GM12878 (cell line): ENCODE measurements at regions not wholly inside any gene's neighbourhood (a gene's known extent, or its start where the extent isn't known, plus 50 kb on each side); places are given as distances from the start of the nearest gene placed in this dataset.

Experiments
- ATAC-seq: fragments of 200-7000 bp; cut with Tn5 transposase; 3 replicates; pipeline ENCODE4 v1.9.1; 2020; ENCODE audit warnings: mild to moderate bottlenecking, moderate library complexity
- BruUV-seq: library from RNA; stranded (reverse); fragments of 400-500 nt; replicated peaks from 2 replicates; lab custom pipeline; 2021; lab: Mats Ljungman, UMichigan
- CTCF ChIA-PET: fragments of 300-600 bp; sonication (Branson Sonifier 250); formaldehyde crosslinking; extraction: SDS; loops from one replicate; lab custom pipeline; 2021; ENCODE audit warnings: inconsistent platforms; lab: Yijun Ruan, JAX
- POLR2A ChIA-PET: fragments of 350-600 bp; formaldehyde crosslinking; extraction: SDS; loops from one replicate; lab custom pipeline; 2021; ENCODE audit warnings: inconsistent platforms; lab: Charles Lee
- RAD21 ChIA-PET: fragments of 300-600 bp; sonication (Branson Sonifier 250); formaldehyde crosslinking; loops from one replicate; lab custom pipeline; 2023; ENCODE audit warnings: antibody characterized with exemption; ENCODE audit not compliant: unreplicated experiment; lab: Charles Lee
- SMC1A ChIA-PET: fragments of 300-600 bp; sonication (Branson Sonifier 250); formaldehyde crosslinking; loops from one replicate; lab custom pipeline; 2023; ENCODE audit not compliant: unreplicated experiment, uncharacterized antibody; lab: Charles Lee
- DNase-seq: peaks from one replicate; pipeline ENCODE4 v3.0.0-alpha.2; 2011; ENCODE audit warnings: low read depth, low spot score
- FAIRE-seq: peaks from 3 replicates; lab custom pipeline; 2011; peaks lifted over from hg19 to GRCh38; lab: Jason Lieb, UNC
- H2AFZ ChIP-seq: 2 replicates; pipeline ENCODE4 v1.6.0; 2011; ENCODE audit warnings: low read depth, low read length, control low read depth; ENCODE audit not compliant: control insufficient read depth
- H3K27ac ChIP-seq: 2 replicates; pipeline ENCODE4 v1.5.1; 2011; ENCODE audit warnings: control low read depth; ENCODE audit not compliant: control insufficient read depth, insufficient read depth
- H3K27me3 ChIP-seq, 2 experiments: replicated peaks in 1 of 2; 2 replicates each; pipeline versions ENCODE4 v1.6.0 to v1.6.1; 2011; ENCODE audit warnings: low read length in 1 of 2; ENCODE audit not compliant: control insufficient read depth in 2 of 2, insufficient read depth in 2 of 2
- H3K36me3 ChIP-seq, 2 experiments: 2 replicates each; pipeline ENCODE4 v1.5.1; 2011; ENCODE audit warnings: low read length in 1 of 2; ENCODE audit not compliant: control insufficient read depth in 2 of 2, insufficient read depth in 2 of 2
- H3K4me1 ChIP-seq: 2 replicates; pipeline ENCODE4 v1.6.1; 2011; ENCODE audit warnings: mild to moderate bottlenecking, low read length, moderate library complexity, mixed read lengths; ENCODE audit not compliant: control insufficient read depth, insufficient read depth
- H3K4me2 ChIP-seq: 2 replicates; pipeline ENCODE4 v1.6.0; 2011; ENCODE audit warnings: control low read depth; ENCODE audit not compliant: control insufficient read depth, insufficient read depth
- H3K4me3 ChIP-seq: fragments of 200-600 bp; sonication (generic); 2 replicates; pipeline ENCODE4 v1.5.1; 2016
- H3K79me2 ChIP-seq: 2 replicates; pipeline ENCODE4 v1.6.0; 2011; ENCODE audit warnings: low read length; ENCODE audit not compliant: control insufficient read depth, insufficient read depth
- H3K9ac ChIP-seq: 2 replicates; pipeline ENCODE4 v1.8.0; 2011; ENCODE audit warnings: low read length, control low read depth, mixed read lengths; ENCODE audit not compliant: control insufficient read depth, insufficient read depth
- H3K9me3 ChIP-seq: replicated peaks from 3 replicates; pipeline ENCODE4 v1.5.1; 2011; ENCODE audit warnings: mild to moderate bottlenecking, low read length; ENCODE audit not compliant: control insufficient read depth, insufficient read depth
- H4K20me1 ChIP-seq: 2 replicates; pipeline ENCODE4 v1.6.0; 2011; ENCODE audit not compliant: control insufficient read depth, insufficient read depth
- ATF7 ChIP-seq: fragments of 450-650 bp; IDR thresholded peaks from 2 replicates; pipeline ENCODE4 v1.6.1; 2016; ENCODE audit warnings: low read depth, mild to moderate bottlenecking
- BRCA1 ChIP-seq: IDR thresholded peaks from 2 replicates; pipeline ENCODE4 v1.6.1; 2011; ENCODE audit warnings: low read depth, low read length, improper control_type of control experiment
- CHD2 ChIP-seq: IDR thresholded peaks from 2 replicates; pipeline ENCODE4 v1.6.1; 2011; ENCODE audit warnings: low read depth, low read length, improper control_type of control experiment, borderline replicate concordance
- CREM ChIP-seq: IDR thresholded peaks from 2 replicates; pipeline ENCODE4 v1.6.1; 2014; ENCODE audit warnings: antibody characterized with exemption, low read depth
- DPF2 ChIP-seq: fragments of 450-650 bp; IDR thresholded peaks from 2 replicates; pipeline ENCODE4 v1.6.1; 2017; ENCODE audit warnings: mild to moderate bottlenecking
- EGR1 ChIP-seq, 2 experiments: IDR thresholded peaks; 1 replicate in 1 of 2; 2 replicates in 1 of 2; pipeline ENCODE4 v1.6.1; 2011 to 2012; ENCODE audit warnings: low read depth in 2 of 2, low read length in 2 of 2, borderline replicate concordance in 1 of 2, mild to moderate bottlenecking in 1 of 2, moderate library complexity in 1 of 2
- HCFC1 ChIP-seq: fragments of 150-350 bp; IDR thresholded peaks from 2 replicates; pipeline ENCODE4 v1.6.1; 2014; ENCODE audit warnings: low read length
- HDGF ChIP-seq: fragments of 450-650 bp; IDR thresholded peaks from 2 replicates; pipeline ENCODE4 v1.6.1; 2016; ENCODE audit warnings: antibody characterized with exemption
- IRF4 ChIP-seq: IDR thresholded peaks from 2 replicates; pipeline ENCODE4 v1.6.1; 2011; ENCODE audit warnings: low read depth, low read length
- KDM1A ChIP-seq: fragments of 200-600 bp; sonication (generic); IDR thresholded peaks from 2 replicates; pipeline ENCODE4 v1.6.1; 2016; ENCODE audit warnings: borderline replicate concordance
- LARP7 ChIP-seq: fragments of 450-650 bp; IDR thresholded peaks from 2 replicates; pipeline ENCODE4 v1.6.1; 2017; ENCODE audit warnings: mild to moderate bottlenecking
- POLR2AphosphoS2 ChIP-seq: IDR thresholded peaks from 2 replicates; pipeline ENCODE4 v1.6.1; 2011; ENCODE audit warnings: low read depth, mild to moderate bottlenecking, low read length, improper control_type of control experiment, moderate library complexity
- RAD21 ChIP-seq: IDR thresholded peaks from 2 replicates; pipeline ENCODE4 v1.6.1; 2011; ENCODE audit warnings: mild to moderate bottlenecking, low read depth, low read length, moderate library complexity; ENCODE audit not compliant: insufficient read depth
- SMARCA5 ChIP-seq: fragments of 450-650 bp; IDR thresholded peaks from 2 replicates; pipeline ENCODE4 v1.6.1; 2017; ENCODE audit warnings: mild to moderate bottlenecking
- SUPT20H ChIP-seq: IDR thresholded peaks from 2 replicates; pipeline ENCODE4 v1.6.1; 2011; ENCODE audit warnings: low read depth, mild to moderate bottlenecking, low read length, moderate library complexity, borderline replicate concordance; ENCODE audit not compliant: control insufficient read depth
- TARDBP ChIP-seq: IDR thresholded peaks from 2 replicates; pipeline ENCODE4 v1.6.1; 2016; ENCODE audit warnings: borderline replicate concordance
- ZNF217 ChIP-seq: fragments of 450-650 bp; IDR thresholded peaks from 2 replicates; pipeline ENCODE4 v1.6.1; 2017; ENCODE audit warnings: antibody characterized with exemption, mild to moderate bottlenecking
- ZNF24 ChIP-seq: fragments of 450-650 bp; IDR thresholded peaks from 2 replicates; pipeline ENCODE4 v1.6.1; 2017; ENCODE audit warnings: antibody characterized with exemption, mild to moderate bottlenecking
- WGBS: methylation state at CpG from one replicate; pipeline ENCODE4 v1.1.6; 2016; ENCODE audit warnings: low lambda C conversion rate; ENCODE audit not compliant: insufficient replicate concordance, insufficient coverage; ENCODE audit errors: missing lambda C conversion rate; 5-methylcytosine and 5-hydroxymethylcytosine counted together
- in situ Hi-C: fragments of 300-500 bp; cut with MboI; formaldehyde crosslinking; loops from 9 replicates; pipeline ENCODE4 v1.14.3; 2018; ENCODE audit warnings: mixed read lengths
- intact Hi-C: fragments of 100-400 bp; cut with micrococcal nuclease; formaldehyde crosslinking; loops from one replicate; pipeline ENCODE4 v1.14.2; 2022; ENCODE audit not compliant: unreplicated experiment
- TF ChIP-seq, protein P1 (sequence below): fragments of 450-650 bp; formaldehyde crosslinking; IDR thresholded peaks from 2 replicates; pipeline ENCODE4 v1.4.0; 2022; ENCODE audit warnings: mild to moderate bottlenecking, moderate library complexity

DNA sequence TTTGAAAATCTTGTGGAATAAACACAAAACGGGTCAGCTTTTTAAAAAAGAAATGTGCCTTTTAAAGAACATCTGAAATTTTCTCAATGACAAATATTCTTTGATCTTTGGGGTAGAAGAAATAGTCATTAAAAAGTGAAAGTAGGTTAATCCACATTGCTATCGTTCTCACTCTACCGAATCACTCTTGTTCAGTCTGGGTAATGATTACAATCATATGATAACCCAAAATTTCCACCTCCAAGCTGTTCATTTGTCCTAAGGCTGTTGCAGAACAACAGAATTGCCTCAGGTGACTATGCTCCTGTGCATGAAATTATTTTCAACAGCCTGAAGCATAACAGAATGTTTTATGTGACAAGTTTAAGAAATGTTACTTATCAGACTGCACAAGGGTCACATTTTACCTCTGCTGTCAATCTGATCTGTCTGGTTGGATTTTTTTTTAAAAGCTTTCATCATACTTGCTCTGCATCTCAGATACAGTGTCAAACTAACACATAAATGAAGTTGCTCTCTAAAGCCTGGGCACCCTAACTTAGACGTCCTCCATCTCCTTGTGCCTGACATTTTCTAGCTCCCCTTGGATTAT lies 227.3 kb downstream of the LURAP1L start (continued):
- TF ChIP-seq SUPT20H, result no peak
- no peak for TF ChIP-seq ZNF24
- TF ChIP-seq, all 136 proteins: peak for 0

DNA sequence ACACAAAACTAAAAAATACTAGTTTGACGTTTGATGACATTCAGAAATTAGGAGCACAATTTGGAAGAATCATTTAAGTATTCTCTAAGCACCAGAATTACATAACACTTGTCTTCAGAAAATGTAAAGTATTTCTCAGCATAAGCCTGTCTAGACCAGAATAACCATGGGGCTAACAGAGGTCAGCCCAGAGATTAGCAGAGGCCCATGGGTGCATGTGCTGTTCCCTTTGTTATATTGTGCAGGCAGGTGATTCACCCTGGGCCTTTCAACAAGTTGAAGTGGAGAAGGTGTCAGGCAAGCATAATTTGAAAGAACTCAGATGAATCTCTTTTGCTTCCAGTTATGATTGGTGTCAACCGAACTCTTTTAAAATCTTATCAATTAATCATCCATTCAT lies 227.9 kb downstream of the LURAP1L start:
- H3K4me2 ChIP-seq, result no peak overlapping the region
- H2AFZ ChIP-seq, result no peak overlapping the region
- 15% methylated on average over 2 of the region's 2 CpGs for WGBS
- TF ChIP-seq CREM (no peak), DPF2 (no peak), LARP7 (no peak), SMARCA5 (no peak), CHD2 (no peak), KDM1A (no peak), EGR1 (IDR thresholded peaks at IDR 0.05; ENCODE audit: borderline replicate concordance in 1 of 2, low read depth in 2 of 2, low read length in 2 of 2) (no peak), BRCA1 (no peak), HDGF (no peak), ATF7 (no peak), RAD21 (no peak), IRF4 (no peak), POLR2AphosphoS2 (no peak), ZNF217 (no peak), TARDBP (no peak), SUPT20H (no peak), HCFC1 (no peak)
- TF ChIP-seq, protein P1, sequence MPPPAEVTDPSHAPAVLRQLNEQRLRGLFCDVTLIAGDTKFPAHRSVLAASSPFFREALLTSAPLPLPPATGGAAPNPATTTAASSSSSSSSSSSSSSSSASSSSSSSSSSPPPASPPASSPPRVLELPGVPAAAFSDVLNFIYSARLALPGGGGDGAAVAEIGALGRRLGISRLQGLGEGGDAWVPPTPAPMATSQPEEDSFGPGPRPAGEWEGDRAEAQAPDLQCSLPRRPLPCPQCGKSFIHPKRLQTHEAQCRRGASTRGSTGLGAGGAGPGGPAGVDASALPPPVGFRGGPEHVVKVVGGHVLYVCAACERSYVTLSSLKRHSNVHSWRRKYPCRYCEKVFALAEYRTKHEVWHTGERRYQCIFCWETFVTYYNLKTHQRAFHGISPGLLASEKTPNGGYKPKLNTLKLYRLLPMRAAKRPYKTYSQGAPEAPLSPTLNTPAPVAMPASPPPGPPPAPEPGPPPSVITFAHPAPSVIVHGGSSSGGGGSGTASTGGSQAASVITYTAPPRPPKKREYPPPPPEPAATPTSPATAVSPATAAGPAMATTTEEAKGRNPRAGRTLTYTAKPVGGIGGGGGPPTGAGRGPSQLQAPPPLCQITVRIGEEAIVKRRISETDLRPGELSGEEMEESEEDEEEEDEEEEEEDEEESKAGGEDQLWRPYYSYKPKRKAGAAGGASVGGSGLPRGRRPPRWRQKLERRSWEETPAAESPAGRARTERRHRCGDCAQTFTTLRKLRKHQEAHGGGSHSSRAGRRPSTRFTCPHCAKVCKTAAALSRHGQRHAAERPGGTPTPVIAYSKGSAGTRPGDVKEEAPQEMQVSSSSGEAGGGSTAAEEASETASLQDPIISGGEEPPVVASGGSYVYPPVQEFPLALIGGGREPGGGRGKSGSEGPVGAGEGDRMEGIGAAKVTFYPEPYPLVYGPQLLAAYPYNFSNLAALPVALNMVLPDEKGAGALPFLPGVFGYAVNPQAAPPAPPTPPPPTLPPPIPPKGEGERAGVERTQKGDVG (CRISPR knock-in tag), result no peak
- no peak overlapping the region for H3K9ac ChIP-seq
- H3K4me3 ChIP-seq, result no peak overlapping the region
- ChIA-PET SMC1A (no interaction called here), CTCF (no interaction called here), POLR2A (no interaction called here), RAD21 (no interaction called here)
- H3K9me3 ChIP-seq, result no peaks in the 10 kb centered on the region
- in situ Hi-C loops, result no loop called here
- no TSS peak for BruUV-seq
- no peak for ATAC-seq
- no peaks in the 10 kb centered on the region for H3K79me2 ChIP-seq
- FAIRE-seq, result no peak
- DNase-seq, result no peak
- no peaks in the 10 kb centered on the region for H3K4me1 ChIP-seq
- no peaks in the 10 kb centered on the region for H4K20me1 ChIP-seq
- intact Hi-C loops, result no loop called here
- H3K27ac ChIP-seq, result no peak overlapping the region
- H3K27me3 ChIP-seq, result no peaks in the 10 kb centered on the region
- H3K36me3 ChIP-seq, result no peaks in the 10 kb centered on the region
